GM18508 (cell line): ENCODE measurements at regions not wholly inside any gene's neighbourhood (a gene's known extent, or its start where the extent isn't known, plus 50 kb on each side); places are given as distances from the start of the nearest gene placed in this dataset.

Experiments
- ATAC-seq: cut with Tn5 transposase; IDR thresholded peaks from one replicate; pipeline ENCODE4 v1.9.1; 2021; ENCODE audit warnings: moderate number of reproducible peaks; ENCODE audit not compliant: insufficient read depth, unreplicated experiment

- no peak for ATAC-seq
These were observed 148.6 kb upstream of the FIGN start for GRCh38 chr2:163884416-163884815.

- ATAC-seq = no peak
These were observed 142.9 kb upstream of the FIGN start for GRCh38 chr2:163878718-163879117.

- no peak for ATAC-seq
These were observed 141.5 kb upstream of the FIGN start for GRCh38 chr2:163877316-163877715.

- no peak for ATAC-seq
These were observed 127.3 kb upstream of the FIGN start for GRCh38 chr2:163863073-163863472.

- ATAC-seq = no peak
These were observed 124.1 kb upstream of the FIGN start for GRCh38 chr2:163859951-163860350.

GRCh38 chr2:163856941-163857340, 121.1 kb upstream of the FIGN start:
- no peak for ATAC-seq

GRCh38 chr2:163852616-163853015, 116.8 kb upstream of the FIGN start:
- ATAC-seq = no peak

GRCh38 chr2:163849756-163850435, 114.1 kb upstream of the FIGN start:
- ATAC-seq = no peak

GRCh38 chr2:163838890-163839289, 103.1 kb upstream of the FIGN start:
- ATAC-seq = no peak

- ATAC-seq = no peak
These were observed 100.4 kb upstream of the FIGN start for GRCh38 chr2:163836167-163836566.

GRCh38 chr2:163834841-163835240, 99.0 kb upstream of the FIGN start:
- ATAC-seq = no peak

GRCh38 chr2:163834221-163834620, 98.4 kb upstream of the FIGN start:
- ATAC-seq = no peak

- no peak for ATAC-seq
These were observed 93.0 kb upstream of the FIGN start for GRCh38 chr2:163828771-163829170.

- ATAC-seq = no peak
These were observed 86.2 kb upstream of the FIGN start for GRCh38 chr2:163822033-163822432.

GRCh38 chr2:163812926-163813520, 77.2 kb upstream of the FIGN start:
- ATAC-seq = no peak

GRCh38 chr2:163808406-163808805, 72.6 kb upstream of the FIGN start:
- no peak for ATAC-seq

GRCh38 chr2:163802284-163802683, 66.5 kb upstream of the FIGN start:
- no peak for ATAC-seq

- ATAC-seq = no peak
These were observed 65.7 kb upstream of the FIGN start for GRCh38 chr2:163801486-163801885.

GRCh38 chr2:163800951-163801381, 65.2 kb upstream of the FIGN start:
- ATAC-seq = no peak

- no peak for ATAC-seq
These were observed 64.0 kb upstream of the FIGN start for GRCh38 chr2:163799807-163800206.

GRCh38 chr2:163794635-163795034, 58.8 kb upstream of the FIGN start:
- ATAC-seq = no peak
